HG03196 (cell line): ENCODE measurements at regions not wholly inside any gene's neighbourhood (a gene's known extent, or its start where the extent isn't known, plus 50 kb on each side); places are given as distances from the start of the nearest gene placed in this dataset.

Source experiments
- ATAC-seq: cut with Tn5 transposase; IDR thresholded peaks from one replicate; pipeline ENCODE4 v1.9.1; 2021; ENCODE audit not compliant: unreplicated experiment

DNA sequence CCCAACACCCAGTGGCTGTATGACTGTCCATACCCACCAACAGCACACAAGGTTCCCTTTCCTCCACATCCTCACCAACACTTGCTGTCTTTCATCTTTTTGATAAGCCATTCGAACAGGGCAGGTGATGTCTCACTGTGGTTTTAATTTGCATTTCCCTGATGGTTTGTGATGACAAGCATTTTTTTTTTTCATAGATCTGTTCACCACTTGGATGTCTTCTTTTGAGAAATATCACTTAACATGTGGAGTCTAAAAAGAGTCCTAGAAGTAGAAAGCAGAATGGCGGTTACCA, 198.1 kb upstream of the DIO3 start:
- no peak for ATAC-seq

- ATAC-seq = no peak
Observed at GRCh38 chr14:101363880-101364391, 197.4 kb upstream of the DIO3 start.

DNA sequence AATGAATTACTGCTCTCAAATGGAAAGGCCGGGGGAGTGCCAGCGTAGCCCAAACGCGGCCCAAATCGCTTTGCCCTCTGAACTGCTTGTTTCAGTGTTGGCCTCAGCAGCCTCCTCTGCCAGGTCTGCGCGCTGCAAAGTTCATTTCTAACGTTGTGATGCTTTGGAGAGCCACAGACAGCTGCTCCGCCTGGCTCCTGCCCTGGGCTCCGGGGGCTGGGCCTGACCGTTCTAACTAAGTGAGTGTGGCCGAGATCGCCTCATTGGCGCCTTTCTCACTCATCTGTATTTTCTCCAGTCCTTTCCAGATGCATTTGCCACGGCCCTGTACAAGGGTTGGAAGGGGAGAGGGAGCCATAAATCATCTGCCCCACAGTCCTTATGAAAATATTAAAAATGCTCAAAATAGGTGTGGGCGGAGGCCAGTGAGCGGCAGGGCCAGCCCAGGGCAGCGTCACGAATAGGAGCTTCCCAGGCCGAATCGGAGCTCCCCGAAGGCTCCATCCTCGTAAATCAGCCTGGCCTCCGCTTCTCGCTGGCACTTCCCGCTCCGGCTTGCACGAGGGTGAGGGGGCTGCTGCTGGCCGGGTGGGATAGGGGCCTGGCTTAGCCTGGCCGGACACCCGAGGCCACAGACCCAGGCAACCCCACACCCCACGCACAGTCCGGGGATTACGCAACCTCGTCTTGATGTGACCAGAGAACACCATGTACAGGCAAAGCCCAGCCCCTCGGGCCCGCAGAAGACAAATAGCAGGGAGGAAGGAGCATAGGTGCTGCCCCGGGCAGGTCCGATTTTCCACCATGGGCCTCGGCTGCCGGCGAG, 196.6 kb upstream of the DIO3 start:
- no peak for ATAC-seq

- no peak for ATAC-seq
Observed at GRCh38 chr14:101365329-101366158, 195.8 kb upstream of the DIO3 start.

- ATAC-seq = no peak
Observed at GRCh38 chr14:101367421-101368261, 193.7 kb upstream of the DIO3 start.

DNA sequence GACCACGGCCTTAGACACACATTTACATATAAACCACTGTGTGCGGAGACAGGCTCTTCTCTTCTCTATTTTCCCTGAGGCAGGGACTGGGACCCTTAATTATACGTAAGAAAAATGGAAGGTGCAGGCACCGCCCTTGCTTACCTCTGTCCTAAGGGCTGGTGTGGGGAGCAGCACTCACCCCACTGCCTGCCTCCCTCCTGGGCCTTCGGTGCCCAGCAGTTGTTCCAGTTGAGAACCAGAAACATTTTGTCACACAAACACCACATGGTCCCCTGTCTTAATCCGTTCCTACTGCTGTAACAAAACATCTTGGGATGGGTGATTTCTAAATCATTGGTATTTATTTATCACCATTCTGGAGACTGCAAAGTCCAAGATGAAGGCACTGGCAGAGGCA, 192.7 kb upstream of the DIO3 start:
- ATAC-seq = no peak

DNA sequence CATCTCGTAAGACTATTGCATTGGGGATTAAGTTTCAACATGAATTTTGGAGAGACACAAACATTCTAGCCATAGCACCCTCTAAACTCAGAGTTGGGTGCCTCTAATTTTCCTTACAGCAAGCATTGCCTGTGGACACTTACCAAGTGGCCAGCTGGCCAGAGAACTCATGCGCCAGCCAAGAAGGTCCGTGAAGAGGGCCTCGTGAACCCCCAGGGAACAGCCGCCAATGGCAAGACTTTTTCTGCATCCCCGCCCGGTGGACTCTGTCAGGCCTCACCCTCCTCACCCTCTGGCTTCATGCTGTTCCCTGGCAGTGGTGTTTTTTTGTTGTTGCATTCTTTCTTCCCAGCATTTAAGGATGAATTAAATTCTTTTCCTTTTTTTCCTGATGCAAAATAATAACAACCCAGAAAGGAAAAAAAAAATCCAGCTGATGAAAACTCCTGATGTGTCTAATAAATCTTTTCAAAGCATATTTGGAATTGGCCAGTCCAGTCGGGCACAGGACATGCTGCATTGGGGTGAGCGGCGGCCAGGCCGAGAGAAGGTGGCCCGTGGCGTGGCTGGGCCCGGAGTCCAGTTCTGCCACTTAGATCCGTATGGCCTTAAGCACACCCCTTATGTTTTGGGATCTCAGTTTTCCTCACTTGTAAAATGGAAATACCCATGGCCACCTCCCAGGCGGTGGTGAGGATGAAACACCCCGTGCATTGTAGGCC, 191.9 kb upstream of the DIO3 start:
- no peak for ATAC-seq

GRCh38 chr14:101369916-101370592, 191.2 kb upstream of the DIO3 start:
- no peak for ATAC-seq

- ATAC-seq = no peak
Observed at GRCh38 chr14:101370593-101371569, 190.4 kb upstream of the DIO3 start.

- ATAC-seq = no peak
Observed at GRCh38 chr14:101371799-101372793, 189.2 kb upstream of the DIO3 start.

DNA sequence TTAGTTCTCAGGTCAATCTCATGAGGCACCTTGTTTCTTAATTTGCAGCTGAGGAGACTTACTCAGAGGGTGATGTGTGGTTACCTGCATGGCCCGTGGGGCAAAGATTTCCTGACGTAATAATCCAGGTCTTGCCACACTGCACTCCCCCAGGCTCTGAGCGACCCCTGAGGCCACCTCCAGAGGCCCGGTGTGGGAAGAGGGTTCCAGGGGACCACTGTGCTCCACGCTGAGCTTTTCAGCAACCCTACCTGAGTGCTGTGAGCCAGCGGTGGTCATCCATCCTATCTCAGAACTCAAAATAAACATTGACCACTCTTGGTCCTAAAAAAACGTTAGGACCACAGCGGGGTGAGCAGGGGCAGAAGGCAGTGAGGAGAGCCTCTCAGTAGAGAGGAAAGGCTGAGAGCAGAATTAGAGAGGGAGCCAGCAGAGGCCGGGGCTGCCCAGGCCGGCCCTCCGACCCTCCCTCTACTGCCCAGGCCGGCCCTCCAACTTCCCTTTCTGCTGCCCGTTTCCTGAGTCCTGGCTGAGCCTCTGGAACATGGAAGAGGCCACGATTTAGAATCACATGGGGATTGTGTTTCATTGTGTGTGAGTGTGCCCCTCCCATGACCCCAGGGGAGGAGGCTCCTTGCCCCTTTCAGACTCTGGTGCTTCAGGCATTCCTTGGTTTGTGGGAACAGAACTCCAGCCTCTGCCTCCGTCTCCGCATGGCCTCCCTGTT, 188.2 kb upstream of the DIO3 start:
- ATAC-seq = no peak

DNA sequence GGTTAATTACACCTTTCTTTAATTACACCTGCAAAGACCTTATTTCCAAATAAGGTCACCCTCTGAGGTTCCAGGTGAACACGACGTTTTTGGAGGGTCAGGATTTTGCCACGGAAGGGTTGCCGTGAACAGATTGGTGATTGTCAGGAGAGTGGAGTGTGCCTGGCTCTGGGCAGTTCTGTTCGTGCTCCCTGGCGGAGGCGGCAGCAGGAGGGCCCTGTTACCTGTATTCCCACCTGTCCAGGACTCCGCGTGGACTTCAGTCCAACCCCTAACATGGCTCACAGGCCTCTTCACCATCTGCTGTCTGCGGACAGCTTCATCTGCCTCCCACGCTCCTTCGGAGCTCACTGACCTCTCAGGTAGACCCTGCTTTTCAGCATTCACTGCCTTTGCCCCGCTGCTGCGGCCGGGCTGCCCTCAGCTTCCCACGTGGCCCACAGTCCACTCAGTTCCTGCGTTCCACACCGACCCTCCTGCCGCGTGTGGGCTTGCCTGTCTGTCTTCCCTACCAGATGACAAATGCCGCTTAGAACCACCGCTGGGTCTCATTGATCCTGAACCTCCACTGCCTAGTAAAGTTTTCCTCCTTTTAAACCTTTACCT, 187.5 kb upstream of the DIO3 start:
- ATAC-seq = no peak

DNA sequence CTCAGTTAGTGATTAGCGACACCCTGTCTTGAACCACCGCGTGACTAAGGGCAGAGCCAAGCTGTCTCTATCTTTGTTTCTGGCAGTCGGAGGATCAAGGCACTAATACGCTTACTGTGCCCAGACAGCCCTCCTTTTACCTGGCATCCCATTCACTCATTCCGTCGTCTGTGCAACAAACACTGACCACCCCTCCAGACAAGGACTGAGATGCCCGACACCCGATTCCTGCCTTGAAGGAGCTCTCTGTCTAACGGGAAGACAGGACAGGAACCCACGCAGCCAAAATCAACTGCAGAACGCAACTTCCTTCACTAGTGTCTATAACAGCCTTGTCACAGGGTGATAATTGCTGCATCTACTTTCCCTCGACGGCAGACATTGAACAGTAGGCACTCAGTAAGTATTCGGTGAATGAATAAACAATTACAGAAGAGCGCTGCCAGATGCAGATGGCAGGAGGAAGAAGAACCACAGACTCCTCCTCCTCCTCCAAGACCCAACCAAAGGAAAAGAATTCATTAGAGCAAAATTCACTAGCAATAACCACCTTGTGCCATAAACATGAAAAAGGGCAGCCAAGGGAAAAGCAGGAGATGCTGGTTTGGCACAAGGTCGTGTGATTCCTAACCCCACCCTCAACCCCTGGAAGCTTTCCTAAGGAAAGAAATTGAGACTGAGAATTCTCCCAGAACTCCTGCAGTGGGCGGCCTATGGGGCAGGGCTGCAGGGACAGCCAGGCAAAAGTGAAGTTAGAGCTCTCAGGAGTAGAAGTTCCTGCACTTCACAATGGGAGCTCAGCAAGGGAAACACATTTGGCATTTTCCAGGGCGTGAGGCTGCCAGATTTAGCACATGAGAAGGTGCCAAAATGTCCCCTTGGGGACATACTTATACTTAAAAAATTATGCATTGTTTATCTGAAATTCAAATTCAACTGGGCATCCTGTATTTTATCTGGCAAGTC, 186.6 kb upstream of the DIO3 start:
- no peak for ATAC-seq

DNA sequence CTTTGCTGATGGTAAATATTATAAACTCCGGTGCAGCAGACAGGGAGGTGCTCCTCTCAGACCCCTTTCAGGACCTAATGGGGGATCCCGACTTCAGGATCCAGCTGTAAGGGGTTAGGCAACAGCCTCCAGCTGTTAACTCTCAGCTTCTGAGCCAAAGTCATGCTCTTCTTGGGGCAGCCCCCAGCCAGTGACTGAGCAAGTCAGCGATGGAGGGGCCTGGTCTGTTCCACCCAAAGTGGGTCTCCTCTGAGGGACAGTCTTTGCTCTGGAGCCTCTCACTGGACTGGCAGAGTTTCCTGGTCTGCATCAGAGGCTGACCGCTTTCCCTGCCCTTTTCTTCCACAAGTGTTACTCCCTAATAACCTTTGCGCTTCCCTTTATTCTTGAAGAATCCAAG, 184.2 kb upstream of the DIO3 start:
- no peak for ATAC-seq

DNA sequence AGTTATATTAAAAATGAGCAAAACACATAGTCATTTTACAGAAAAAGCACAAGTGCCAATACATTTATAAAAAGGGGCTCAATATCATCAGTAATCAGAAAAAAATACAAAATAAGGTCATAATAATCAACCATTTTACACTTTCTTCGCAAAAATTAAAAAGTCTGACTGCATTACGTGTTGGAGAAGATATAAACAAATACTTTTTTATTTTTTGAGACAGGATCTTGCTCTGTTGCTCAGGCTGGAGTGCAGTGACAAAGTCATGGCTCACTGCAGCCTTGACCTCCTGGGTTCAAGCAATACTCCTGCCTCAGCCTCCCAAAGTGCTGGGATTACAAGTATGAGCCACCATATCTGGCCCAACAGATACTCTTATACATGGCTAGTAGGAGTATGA, 181.5 kb upstream of the DIO3 start:
- no peak for ATAC-seq

- ATAC-seq = no peak
Observed at GRCh38 chr14:101380512-101380911, 180.8 kb upstream of the DIO3 start.
